Transverse colon (tissue), 4 donors: ENCODE measurements at regions not wholly inside any gene's neighbourhood (a gene's known extent, or its start where the extent isn't known, plus 50 kb on each side); places are given as distances from the start of the nearest gene placed in this dataset.

Experiments
- DNase-seq: peaks from one replicate; pipeline ENCODE4 v3.0.0-alpha.2; 2019
- H3K27ac ChIP-seq, 4 donors: fragments of 200-600 bp; sonication (generic); 2 replicates each; pipeline ENCODE4 v1.5.1; 2016 to 2018; ENCODE audit warnings: inconsistent platforms in 4 of 4
- H3K27me3 ChIP-seq: fragments of 200-600 bp; sonication (generic); 2 replicates; pipeline ENCODE4 v1.5.1; 2017; ENCODE audit warnings: inconsistent platforms
- H3K36me3 ChIP-seq, 4 donors: fragments of 200-600 bp; sonication (generic); 2 replicates each; pipeline ENCODE4 v1.5.1; 2017 to 2019; ENCODE audit warnings: inconsistent platforms in 4 of 4
- H3K4me1 ChIP-seq, 4 donors: fragments of 200-600 bp; sonication (generic); 2 replicates each; pipeline ENCODE4 v1.5.1; 2017 to 2020; ENCODE audit warnings: inconsistent platforms in 4 of 4
- H3K4me3 ChIP-seq, 4 donors: fragments of 200-600 bp; sonication (generic); 1 replicate in 1 of 4; 2 replicates in 3 of 4; pipeline versions ENCODE4 v1.5.1 to v1.6.1; 2017 to 2019; ENCODE audit warnings: inconsistent platforms in 4 of 4
- H3K9me3 ChIP-seq, 2 donors: fragments of 200-600 bp; sonication (generic); 2 replicates each; pipeline ENCODE4 v1.5.1; 2017 to 2019; ENCODE audit warnings: inconsistent platforms in 2 of 2
- CTCF ChIP-seq, 5 experiments: fragments of 200-600 bp in 3 of 5; fragments of 450-650 bp in 2 of 5; sonication (generic) in 3 of 5; IDR thresholded peaks; 1 replicate in 2 of 5; 2 replicates in 3 of 5; pipeline ENCODE4 v1.5.1; 2016 to 2017; ENCODE audit warnings: antibody characterized with exemption in 5 of 5, inconsistent platforms in 3 of 5, mild to moderate bottlenecking in 2 of 5, moderate library complexity in 1 of 5
- EP300 ChIP-seq: sonication (generic); formaldehyde crosslinking; IDR thresholded peaks from one replicate; pipeline ENCODE4 v1.6.1; 2017; ENCODE audit warnings: antibody characterized with exemption, low read depth
- POLR2A ChIP-seq: fragments of 450-650 bp; IDR thresholded peaks from one replicate; pipeline ENCODE4 v1.6.1; 2016; ENCODE audit warnings: antibody characterized with exemption, mild to moderate bottlenecking, moderate library complexity
- POLR2AphosphoS5 ChIP-seq, 3 donors: sonication (generic); formaldehyde crosslinking; IDR thresholded peaks; one replicate each; pipeline ENCODE4 v1.6.1; 2016; ENCODE audit warnings: antibody characterized with exemption in 3 of 3
- WGBS, 2 donors: methylation state at CpG; one replicate each; pipeline ENCODE4 v1.1.5; 2018; ENCODE audit warnings: low coverage in 1 of 2; 5-methylcytosine and 5-hydroxymethylcytosine counted together
- in situ Hi-C, 4 donors: fragments of 200-750 bp; cut with MboI; loops; one replicate each; pipeline versions ENCODE4 v1.15.0 to v1.15.1; 2017; ENCODE audit warnings: low sequenced_read_pairs in 3 of 4, low pct_ligation_motif_present in 1 of 4, low pct_unique_long_range_greater_than_20kb in 1 of 4
- intact Hi-C: fragments of 100-400 bp; cut with DNase I; formaldehyde crosslinking; loops from one replicate; pipeline ENCODE4 v1.15.1; 2023; ENCODE audit warnings: low total_unique reads

DNA sequence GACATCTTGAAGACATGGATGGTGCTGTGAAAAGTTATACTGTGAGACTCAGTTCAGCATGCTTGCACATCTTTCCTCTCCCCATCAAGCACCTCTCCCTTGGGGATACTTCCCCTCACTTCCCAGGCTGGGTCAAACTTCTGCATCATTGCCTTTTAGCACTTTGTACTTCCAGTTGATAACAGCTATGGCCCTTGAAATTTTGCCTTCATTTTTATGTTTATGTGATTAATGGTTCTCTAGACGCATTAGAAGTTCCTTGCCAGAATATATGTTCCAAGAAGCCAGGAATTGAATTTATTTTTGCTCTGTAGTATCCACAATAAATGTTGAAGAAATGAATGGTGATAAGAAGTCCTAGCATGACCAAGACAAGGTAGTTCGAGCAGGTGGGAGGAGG is 120.9 kb upstream of the ST6GAL2 start:
- intact Hi-C loops, result no loop called here
- Histone ChIP-seq H3K4me3 (no peak overlapping the region), H3K36me3 (no peaks in the 10 kb centered on the region), H3K9me3 (no peaks in the 10 kb centered on the region), H3K27me3 (no peaks in the 10 kb centered on the region), H3K27ac (no peak overlapping the region), H3K4me1 (no peaks in the 10 kb centered on the region)
- in situ Hi-C loops, result no loop called here
- no peak for DNase-seq
- 17 to 77% methylated on average over 2 of the region's 2 CpGs for WGBS, 2 donors
- no peak for TF ChIP-seq POLR2AphosphoS5 (IDR thresholded peaks at IDR 0.05)
- TF ChIP-seq POLR2A, result no peak

GRCh38 chr2:107007927-107008326 is 122.0 kb upstream of the ST6GAL2 start:
- TF ChIP-seq POLR2AphosphoS5 (IDR thresholded peaks at IDR 0.05), result no peak
- no peak for TF ChIP-seq CTCF (IDR thresholded peaks at IDR 0.05)
- no peak for TF ChIP-seq EP300
- no peak for TF ChIP-seq POLR2A
- H3K9me3 ChIP-seq, result no peaks in the 10 kb centered on the region
- H3K27me3 ChIP-seq, result no peaks in the 10 kb centered on the region
- 46 to 88% methylated on average over 2 to 3 of the region's 3 CpGs for WGBS, 2 donors
- H3K27ac ChIP-seq, result no peak overlapping the region
- H3K4me3 ChIP-seq, result no peak overlapping the region
- in situ Hi-C loops (no loop called here), intact Hi-C loops (no loop called here)
- no peaks in the 10 kb centered on the region for H3K36me3 ChIP-seq
- DNase-seq, result no peak
- H3K4me1 ChIP-seq, result no peaks in the 10 kb centered on the region

GRCh38 chr2:107008843-107009242 is 122.9 kb upstream of the ST6GAL2 start:
- WGBS, 2 donors, result 67 to 92% methylated on average over 2 to 3 of the region's 3 CpGs
- in situ Hi-C loops, result no loop called here
- Histone ChIP-seq H3K27ac (no peak overlapping the region), H3K36me3 (no peaks in the 10 kb centered on the region), H3K27me3 (no peaks in the 10 kb centered on the region), H3K4me3 (no peak overlapping the region), H3K9me3 (no peaks in the 10 kb centered on the region), H3K4me1 (no peaks in the 10 kb centered on the region)
- intact Hi-C loops, result no loop called here
- no peak for DNase-seq
- TF ChIP-seq CTCF (IDR thresholded peaks at IDR 0.05) (no peak), POLR2AphosphoS5 (IDR thresholded peaks at IDR 0.05) (no peak), EP300 (no peak), POLR2A (no peak)

DNA sequence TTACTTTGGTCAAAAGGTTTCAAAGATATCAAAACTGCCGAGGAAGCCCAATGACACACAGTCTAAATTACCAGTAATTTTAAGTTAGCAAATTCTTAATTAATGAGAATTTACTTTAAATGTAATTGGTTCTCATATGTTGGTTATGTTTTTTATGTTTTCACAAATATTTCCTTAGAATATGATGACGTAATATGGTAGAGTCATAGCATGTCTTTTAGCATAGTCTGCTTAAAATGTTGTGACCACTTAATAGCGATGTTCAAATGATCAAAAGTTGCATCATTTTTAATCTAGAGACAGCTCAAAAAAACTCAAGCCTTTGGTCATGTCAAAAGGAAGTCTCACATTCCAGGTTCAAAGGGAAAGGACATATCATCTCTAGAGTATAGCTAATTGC is 123.3 kb upstream of the ST6GAL2 start:
- Histone ChIP-seq H3K36me3 (no peaks in the 10 kb centered on the region), H3K27ac (no peak overlapping the region), H3K9me3 (no peaks in the 10 kb centered on the region), H3K4me1 (no peaks in the 10 kb centered on the region), H3K4me3 (no peak overlapping the region), H3K27me3 (no peaks in the 10 kb centered on the region)
- WGBS, 2 donors, result 91 to 95% methylated on average over 3 of the region's 3 CpGs
- DNase-seq, result no peak
- TF ChIP-seq POLR2AphosphoS5 (IDR thresholded peaks at IDR 0.05), result no peak
- no peak for TF ChIP-seq EP300
- no peak for TF ChIP-seq POLR2A
- TF ChIP-seq CTCF (IDR thresholded peaks at IDR 0.05), result no peak
- in situ Hi-C loops, result no loop called here
- intact Hi-C loops, result no loop called here

DNA sequence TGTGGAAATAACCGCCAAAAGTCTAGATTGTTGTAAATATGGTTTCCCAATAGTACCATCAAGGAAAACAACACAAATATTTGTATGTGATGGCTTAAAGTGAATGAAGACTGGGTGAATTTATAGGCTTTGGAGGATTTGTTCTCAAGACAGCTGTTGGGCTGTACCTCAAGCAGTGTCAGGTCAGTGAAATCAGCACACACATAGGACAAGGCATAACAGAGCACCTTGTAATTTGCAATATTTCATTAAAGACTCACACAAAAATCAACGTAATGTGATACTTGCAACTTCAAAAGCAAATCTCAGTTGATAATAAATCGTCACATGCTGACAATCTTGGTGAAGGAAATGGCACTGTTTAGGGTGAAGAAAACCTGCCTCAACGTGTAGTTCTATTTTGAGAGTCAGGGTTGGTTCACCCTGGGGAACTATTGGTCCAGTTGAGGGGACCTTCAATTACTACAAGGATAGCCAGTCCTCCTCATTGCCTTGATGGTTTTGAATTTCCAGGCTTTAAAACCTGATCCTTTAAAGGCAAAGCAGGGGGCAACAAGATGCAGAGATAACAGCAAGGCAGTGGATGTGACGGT is 126.8 kb upstream of the ST6GAL2 start:
- intact Hi-C loops (no loop called here), in situ Hi-C loops (no loop called here)
- Histone ChIP-seq H3K4me1 (no peaks in the 10 kb centered on the region), H3K27me3 (no peaks in the 10 kb centered on the region), H3K4me3 (no peak overlapping the region), H3K27ac (no peak overlapping the region), H3K36me3 (no peaks in the 10 kb centered on the region), H3K9me3 (no peaks in the 10 kb centered on the region)
- DNase-seq, result no peak
- 78 to 87% methylated on average over 3 to 5 of the region's 5 CpGs for WGBS, 2 donors
- TF ChIP-seq CTCF (IDR thresholded peaks at IDR 0.05) (no peak), POLR2AphosphoS5 (IDR thresholded peaks at IDR 0.05) (no peak)
